Upper lobe of left lung (tissue), 6 donors: ENCODE measurements at regions not wholly inside any gene's neighbourhood (a gene's known extent, or its start where the extent isn't known, plus 50 kb on each side); places are given as distances from the start of the nearest gene placed in this dataset.

Experiments used
- ATAC-seq, 2 donors: fragments of 200-7000 bp; cut with Tn5 transposase; one replicate each; pipeline ENCODE4 v1.9.1; 2022; ENCODE audit warnings: mild to moderate bottlenecking in 2 of 2, moderate library complexity in 2 of 2; ENCODE audit not compliant: low FRiP score in 2 of 2
- DNase-seq, 2 donors: peaks; one replicate each; pipeline ENCODE4 v3.0.0-alpha.2; 2019 to 2020
- H3K27ac ChIP-seq, 4 donors: fragments of 200-600 bp; sonication (generic); one replicate each; pipeline ENCODE4 v1.5.1; 2016 to 2019
- H3K27me3 ChIP-seq, 4 donors: fragments of 200-600 bp; sonication (generic); one replicate each; pipeline ENCODE4 v1.5.1; 2017 to 2019
- H3K36me3 ChIP-seq, 4 donors: fragments of 200-600 bp; sonication (generic); one replicate each; pipeline ENCODE4 v1.5.1; 2016 to 2019
- H3K4me1 ChIP-seq, 4 donors: fragments of 200-600 bp; sonication (generic); one replicate each; pipeline ENCODE4 v1.5.1; 2018 to 2019
- H3K4me3 ChIP-seq, 4 donors: fragments of 200-600 bp; sonication (generic); one replicate each; pipeline ENCODE4 v1.5.1; 2017 to 2019; ENCODE audit warnings: mild to moderate bottlenecking in 2 of 4, moderate library complexity in 1 of 4
- H3K9me3 ChIP-seq, 4 donors: fragments of 200-600 bp; sonication (generic); one replicate each; pipeline ENCODE4 v1.5.1; 2018 to 2019
- CTCF ChIP-seq, 6 experiments: fragments of 450-650 bp in 4 of 6; fragments of 200-600 bp in 2 of 6; sonication (generic) in 2 of 6; IDR thresholded peaks; one replicate each; pipeline ENCODE4 v1.5.1; 2016 to 2019; ENCODE audit warnings: antibody characterized with exemption in 6 of 6
- EP300 ChIP-seq, 4 donors: sonication (generic); formaldehyde crosslinking; IDR thresholded peaks; one replicate each; pipeline ENCODE4 v1.5.1; 2017; ENCODE audit warnings: antibody characterized with exemption in 4 of 4, control low read depth in 2 of 4
- POLR2A ChIP-seq, 4 donors: fragments of 450-650 bp; IDR thresholded peaks; one replicate each; pipeline ENCODE4 v1.5.1; 2016 to 2017; ENCODE audit warnings: antibody characterized with exemption in 4 of 4, mild to moderate bottlenecking in 2 of 4
- POLR2AphosphoS5 ChIP-seq, 2 donors: sonication (generic); formaldehyde crosslinking; IDR thresholded peaks; one replicate each; pipeline ENCODE4 v1.5.1; 2017; ENCODE audit warnings: antibody characterized with exemption in 2 of 2
- WGBS, 2 donors: methylation state at CpG; one replicate each; pipeline ENCODE4 v1.1.5; 2017 to 2018; 5-methylcytosine and 5-hydroxymethylcytosine counted together
- donor health status: DM: no; HTN: no; CAD: no; lungs with moderate emphysema.
- donor health status: DM: no; HTN: yes; CAD: no; lungs with severe emphysema.

GRCh38 chr1:232512712-232513111 is 117.2 kb downstream of the SIPA1L2 start:
- no peak for ATAC-seq
- no peak overlapping the region for H3K4me3 ChIP-seq
- WGBS, 2 donors, result 92 to 94% methylated on average over 5 of the region's 5 CpGs

GRCh38 chr1:232511172-232511571 is 118.8 kb downstream of the SIPA1L2 start:
- Histone ChIP-seq H3K27me3 (no peaks in the 10 kb centered on the region), H3K4me1 (peaks cover 3 to 34% (median 8%) of the 10 kb centered on the region in 4 donors), H3K9me3 (no peaks in the 10 kb centered on the region), H3K27ac (no peak overlapping the region), H3K36me3 (peaks cover 0 to 20% (median 1%) of the 10 kb centered on the region in 4 donors), H3K4me3 (no peak overlapping the region)
- DNase-seq, result no peak
- TF ChIP-seq CTCF (IDR thresholded peaks at IDR 0.05), result no peak
- TF ChIP-seq EP300 (IDR thresholded peaks at IDR 0.05), result no peak
- TF ChIP-seq POLR2AphosphoS5 (IDR thresholded peaks at IDR 0.05), result no peak
- TF ChIP-seq POLR2A (IDR thresholded peaks at IDR 0.05), result no peak
- no peak for ATAC-seq
- 74 to 77% methylated on average over 1 of the region's 1 CpG for WGBS, 2 donors

More at GRCh38 chr1:232512712-232513111, 117.2 kb downstream of the SIPA1L2 start:
- H3K36me3 ChIP-seq, result peaks cover 0 to 20% (median 1%) of the 10 kb centered on the region in 4 donors
- TF ChIP-seq POLR2AphosphoS5 (IDR thresholded peaks at IDR 0.05) (no peak), POLR2A (IDR thresholded peaks at IDR 0.05) (no peak), EP300 (IDR thresholded peaks at IDR 0.05) (no peak), CTCF (IDR thresholded peaks at IDR 0.05) (no peak)
- peaks cover 3 to 34% (median 8%) of the 10 kb centered on the region in 4 donors for H3K4me1 ChIP-seq
- H3K9me3 ChIP-seq, result no peaks in the 10 kb centered on the region
- no peak overlapping the region for H3K27ac ChIP-seq
- DNase-seq, result no peak
- H3K27me3 ChIP-seq, result no peaks in the 10 kb centered on the region

- no peaks in the 10 kb centered on the region for H3K9me3 ChIP-seq
- no peak overlapping the region for H3K4me3 ChIP-seq
- H3K4me1 ChIP-seq, result peaks cover 3 to 34% (median 8%) of the 10 kb centered on the region in 4 donors
- H3K27me3 ChIP-seq, result no peaks in the 10 kb centered on the region
- H3K27ac ChIP-seq, result no peak overlapping the region
- H3K36me3 ChIP-seq, result peaks cover 0 to 20% (median 1%) of the 10 kb centered on the region in 4 donors
- ATAC-seq (no peak), DNase-seq (no peak)
- TF ChIP-seq POLR2AphosphoS5 (IDR thresholded peaks at IDR 0.05), result no peak
- no peak for TF ChIP-seq CTCF (IDR thresholded peaks at IDR 0.05)
- no peak for TF ChIP-seq POLR2A (IDR thresholded peaks at IDR 0.05)
- no peak for TF ChIP-seq EP300 (IDR thresholded peaks at IDR 0.05)
- 88 to 95% methylated on average over 6 of the region's 6 CpGs for WGBS, 2 donors
These were observed 119.4 kb downstream of the SIPA1L2 start for GRCh38 chr1:232510367-232511110.

GRCh38 chr1:232509570-232509969 is 120.4 kb downstream of the SIPA1L2 start:
- DNase-seq, result no peak
- H3K9me3 ChIP-seq, result no peaks in the 10 kb centered on the region
- 55 to 57% methylated on average over 1 to 7 of the region's 7 CpGs for whole genome bisulfite sequencing, 2 donors
- peaks cover 3 to 34% (median 8%) of the 10 kb centered on the region in 4 donors for H3K4me1 ChIP-seq
- H3K27ac ChIP-seq, result no peak overlapping the region
- ATAC-seq, result peak; percentile 23 to 45
- peaks cover 0 to 11% (median 0%) of the 10 kb centered on the region in 4 donors for H3K36me3 ChIP-seq
- no peaks in the 10 kb centered on the region for H3K27me3 ChIP-seq
- TF ChIP-seq POLR2A (IDR thresholded peaks at IDR 0.05) (no peak), EP300 (IDR thresholded peaks at IDR 0.05) (no peak), POLR2AphosphoS5 (IDR thresholded peaks at IDR 0.05) (no peak), CTCF (IDR thresholded peaks at IDR 0.05) (no peak)
- no peak overlapping the region for H3K4me3 ChIP-seq
